ENCODE measurements at regions not wholly inside any gene's neighbourhood (a gene's known extent, or its start where the extent isn't known, plus 50 kb on each side); places are given as distances from the start of the nearest gene placed in this dataset.

DNA sequence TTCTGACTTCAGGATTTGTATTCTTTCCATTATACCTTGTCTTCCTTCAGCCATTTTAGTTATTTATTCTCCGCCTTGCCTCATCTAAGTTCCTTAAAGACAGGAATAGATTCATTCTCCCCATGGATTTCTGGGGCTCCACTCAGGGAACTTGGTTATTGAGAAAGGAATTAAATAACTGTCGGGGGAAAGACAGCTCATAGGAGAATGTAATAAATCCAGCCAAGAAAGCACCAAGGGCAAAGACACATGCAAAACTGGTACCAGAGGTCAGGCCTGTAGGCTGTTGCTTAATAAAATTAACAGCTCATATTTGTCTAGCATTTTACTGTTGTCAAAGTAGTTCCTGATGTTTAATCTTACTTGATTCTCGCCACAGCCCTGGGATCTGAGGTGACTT is 357.2 kb downstream of the TMEM38B start:
- DNase-seq (ENCODE audit: low read depth in 3 of 3): no peak

DNA sequence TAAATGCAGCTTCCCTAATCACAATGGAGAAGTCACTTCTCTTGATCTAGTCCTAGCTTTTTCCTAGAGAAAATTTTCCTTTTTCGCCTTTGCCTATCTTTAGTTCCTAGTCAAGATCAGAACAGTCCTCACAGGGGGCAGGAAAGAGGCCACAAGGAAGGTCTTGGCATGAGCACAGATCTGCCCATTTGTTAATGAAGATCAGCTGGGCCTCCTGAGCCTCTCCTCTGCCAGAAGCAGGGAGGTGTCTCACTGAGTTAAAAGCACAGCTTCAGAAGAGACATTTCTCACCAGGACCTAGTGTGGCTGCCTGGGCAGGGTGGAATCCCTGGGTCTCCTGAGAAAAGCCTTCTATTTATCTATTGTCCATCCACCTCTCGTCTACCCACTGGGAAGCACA is 357.8 kb downstream of the TMEM38B start:
- DNase-seq (ENCODE audit: low read depth in 3 of 3): no peak

DNA sequence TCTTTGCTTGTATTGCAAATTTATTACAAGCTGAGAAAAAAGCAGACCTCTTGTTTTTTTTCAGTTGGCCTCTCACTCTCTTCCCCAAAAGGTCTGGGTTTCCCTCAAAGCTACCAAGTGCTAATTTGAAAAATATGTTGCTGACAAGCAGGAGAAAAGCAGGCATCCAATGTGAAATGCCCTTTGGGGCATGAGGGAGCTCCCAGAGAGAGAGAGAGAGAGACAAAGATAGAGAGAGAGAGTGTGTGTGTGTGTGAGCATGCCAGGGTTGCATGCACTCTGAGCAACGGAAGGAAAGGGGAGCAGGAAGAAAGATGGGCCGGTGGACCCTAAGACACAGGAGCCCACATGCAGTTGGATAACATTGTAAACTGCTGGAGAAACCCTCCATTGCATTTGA is 358.4 kb downstream of the TMEM38B start:
- DNase-seq (ENCODE audit: low read depth in 3 of 3): no peak

DNA sequence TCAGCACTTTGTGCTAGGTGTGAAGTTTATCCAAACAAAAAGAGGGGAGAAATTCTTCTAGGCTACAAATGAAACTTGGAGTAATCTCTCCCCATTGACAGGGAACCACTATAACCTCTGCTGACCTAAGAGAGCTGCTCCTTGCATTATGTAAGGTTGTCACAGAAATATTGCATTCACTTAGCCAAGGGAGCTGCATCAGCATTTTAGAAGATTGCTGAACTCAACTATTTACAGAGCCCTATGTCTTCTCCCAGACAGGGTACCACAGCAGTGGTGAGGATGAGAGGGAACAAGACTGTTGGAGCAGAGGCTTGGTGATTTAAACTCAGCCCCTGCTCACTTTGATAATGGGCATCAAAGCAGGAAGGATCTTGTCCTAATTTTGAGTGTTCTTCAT is 362.0 kb downstream of the TMEM38B start:
- no peak for DNase-seq (ENCODE audit: low read depth in 3 of 3)

DNA sequence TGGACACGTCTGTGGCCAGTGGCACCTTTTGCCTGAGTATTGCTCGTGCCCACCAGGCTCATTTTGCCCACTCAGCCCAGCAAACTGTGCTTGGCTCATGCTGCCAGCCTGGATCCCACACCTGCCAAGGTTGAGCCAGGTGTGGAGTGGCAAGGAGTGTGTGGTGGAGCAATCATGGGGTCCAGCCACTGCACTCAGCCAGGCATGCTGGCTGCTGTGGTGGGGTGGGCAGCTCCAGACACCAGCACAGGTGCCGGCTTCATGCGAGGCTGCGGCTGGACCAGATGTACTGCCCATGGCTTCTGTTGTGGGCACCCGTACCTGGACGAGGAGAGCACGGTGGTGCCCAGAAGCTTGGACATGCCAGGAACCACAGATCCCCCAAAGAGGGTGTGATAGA is 364.1 kb downstream of the TMEM38B start:
- DNase-seq (ENCODE audit: low read depth in 3 of 3): no peak

DNA sequence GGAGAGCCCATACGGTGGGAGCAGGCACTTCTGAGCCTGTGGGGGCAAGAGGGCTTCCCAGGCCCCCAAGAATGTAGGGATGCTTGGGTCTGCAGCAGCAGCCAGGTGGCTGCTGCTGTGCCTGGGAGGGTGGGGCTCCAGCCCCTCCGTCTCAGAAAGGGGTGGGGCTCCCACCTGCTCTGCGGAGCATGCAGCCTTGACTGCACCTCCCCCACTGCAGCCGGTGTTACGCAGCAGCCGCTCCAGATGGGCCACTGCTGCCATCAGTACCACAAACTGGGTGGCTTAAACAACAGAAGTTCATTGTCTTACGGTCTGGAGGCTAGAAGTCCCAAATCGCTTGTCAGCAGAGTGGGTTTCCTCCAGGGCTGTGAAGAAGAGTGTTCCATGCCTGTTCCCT is 365.5 kb downstream of the TMEM38B start:
- no peak for DNase-seq (ENCODE audit: low read depth in 3 of 3)

DNA sequence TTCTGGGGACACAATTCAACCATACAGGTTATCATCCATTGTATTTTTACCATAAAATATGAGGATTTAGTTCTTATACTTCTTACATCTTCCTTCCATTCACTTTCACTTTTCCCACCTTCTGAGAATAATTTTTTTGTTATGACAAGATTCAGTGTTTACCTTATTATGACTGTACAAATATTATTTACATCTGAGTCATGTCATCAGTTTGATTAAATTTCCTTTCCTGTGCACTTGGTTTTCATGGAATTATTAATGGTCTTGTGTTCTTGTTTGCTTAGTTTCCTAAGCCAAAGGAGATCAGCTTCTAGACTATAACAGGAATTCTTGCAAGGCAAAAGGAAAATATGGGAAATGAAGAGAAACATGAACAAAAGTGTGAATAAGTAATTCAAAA is 366.5 kb downstream of the TMEM38B start:
- no peak for DNase-seq (ENCODE audit: low read depth in 3 of 3)

DNA sequence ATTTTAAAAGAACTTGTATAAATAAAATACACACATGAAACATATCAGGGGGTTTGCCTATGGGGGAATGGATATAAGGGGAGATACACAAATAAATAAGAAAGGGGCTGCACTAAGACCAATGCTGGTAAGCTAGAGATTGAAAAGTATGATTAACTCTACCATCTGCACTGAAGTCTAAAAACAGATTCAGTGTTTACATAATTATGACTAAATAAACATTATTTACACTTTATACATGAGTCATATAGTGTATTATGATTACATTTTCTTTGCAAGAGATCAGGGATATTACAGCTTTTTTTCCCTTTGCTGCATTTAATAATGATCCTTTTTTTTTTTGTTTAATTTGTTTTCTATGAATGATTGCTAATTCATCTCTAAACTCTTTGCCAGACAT is 367.9 kb downstream of the TMEM38B start:
- no peak for DNase-seq (ENCODE audit: low read depth in 3 of 3)

DNA sequence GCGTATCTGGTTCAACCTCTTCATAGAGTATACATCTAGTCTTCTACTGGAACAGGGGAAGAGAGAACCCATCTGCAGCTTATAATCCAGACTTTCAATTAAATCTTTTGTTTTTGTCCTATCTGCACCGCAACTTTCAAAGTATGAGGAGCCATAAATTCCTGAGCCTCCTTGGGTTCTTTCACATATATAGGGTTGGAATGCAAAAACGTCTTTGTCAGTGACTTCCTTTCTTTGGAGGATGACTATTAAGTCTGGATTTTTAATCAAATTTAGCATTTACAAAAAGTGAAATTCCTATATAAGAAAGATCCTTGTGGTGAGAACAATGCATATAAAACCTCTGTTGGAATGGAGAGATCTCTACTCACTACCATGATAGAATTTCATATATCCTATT is 370.8 kb downstream of the TMEM38B start:
- DNase-seq (ENCODE audit: low read depth in 3 of 3): no peak

DNA sequence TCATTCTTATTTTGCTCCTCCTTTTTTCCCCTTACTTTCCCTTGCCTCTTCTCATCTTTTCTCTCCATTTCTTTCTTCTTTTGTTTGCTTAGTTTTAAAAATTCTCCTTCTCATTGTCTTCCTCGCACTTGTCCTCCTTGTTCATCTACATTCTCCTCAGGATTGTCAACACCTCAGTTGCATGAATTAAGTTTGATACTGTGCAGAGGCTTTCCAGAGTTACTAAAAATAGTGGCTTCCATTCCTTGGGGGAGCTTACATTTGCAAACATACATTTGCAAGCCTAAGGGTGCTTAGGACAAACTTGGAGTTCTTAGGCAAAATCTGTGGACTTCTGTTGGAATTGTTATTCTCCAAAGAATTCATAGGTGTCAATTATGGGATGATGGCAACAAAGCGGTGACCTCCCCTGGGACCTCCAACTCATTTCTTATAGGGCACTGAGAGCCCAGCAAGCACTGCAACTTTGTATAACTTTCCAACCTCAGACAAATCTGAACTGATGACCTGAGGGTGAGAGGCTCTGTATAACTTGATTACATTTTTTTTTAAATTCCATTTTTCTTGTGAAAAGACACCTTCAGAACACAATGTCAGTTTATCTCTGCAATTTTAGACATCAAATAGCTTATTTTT is 371.4 kb downstream of the TMEM38B start:
- DNase-seq (ENCODE audit: low read depth in 3 of 3): no peak

DNA sequence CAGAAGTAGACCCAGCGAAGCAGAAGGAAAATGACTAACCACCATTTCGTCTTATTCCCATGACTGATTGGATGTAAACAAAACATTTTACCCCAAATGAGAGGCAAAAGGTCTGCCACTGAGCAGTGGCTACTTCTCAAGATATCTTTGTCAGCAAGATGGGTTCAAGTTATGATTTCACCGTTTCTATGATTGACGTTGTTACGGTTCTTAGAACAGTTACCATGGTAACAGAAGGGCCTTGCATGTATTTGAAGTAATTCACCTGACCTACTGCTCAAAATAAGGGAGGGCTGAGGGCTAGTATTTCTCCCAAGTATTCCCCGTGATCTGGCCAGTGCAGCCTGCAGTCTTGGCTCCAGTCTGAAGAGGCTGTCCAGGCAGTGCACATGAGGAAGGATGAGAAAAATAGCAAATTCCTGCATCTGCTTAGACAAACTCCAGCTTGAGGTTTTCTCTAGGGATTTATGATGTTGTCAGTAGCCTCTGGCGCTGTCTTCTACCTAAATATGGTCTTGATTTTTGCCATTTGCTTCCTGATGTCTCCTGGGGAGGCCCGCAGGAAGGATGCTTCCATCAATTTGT is 372.7 kb downstream of the TMEM38B start:
- no peak for DNase-seq (ENCODE audit: low read depth in 3 of 3)

DNA sequence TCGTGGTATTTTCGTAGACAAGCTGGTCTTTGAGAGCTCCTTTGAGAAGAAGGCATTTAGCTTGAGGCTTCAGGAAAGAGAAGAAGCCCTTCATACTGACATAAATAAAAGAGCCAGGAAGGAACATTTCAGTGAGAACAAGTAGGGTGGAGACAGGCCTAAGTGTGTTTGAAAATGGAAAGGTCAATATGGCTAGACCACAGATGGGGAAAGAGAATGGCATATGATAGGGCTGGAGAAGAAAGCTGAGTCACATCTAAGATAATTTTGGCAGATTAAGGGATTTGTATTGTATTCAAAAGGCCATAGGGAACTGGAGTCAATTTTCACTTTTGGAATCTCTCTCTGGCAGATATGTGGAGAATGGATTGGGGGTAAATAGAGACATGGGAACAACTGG is 374.9 kb downstream of the TMEM38B start:
- no peak for DNase-seq (ENCODE audit: low read depth in 3 of 3)

DNA sequence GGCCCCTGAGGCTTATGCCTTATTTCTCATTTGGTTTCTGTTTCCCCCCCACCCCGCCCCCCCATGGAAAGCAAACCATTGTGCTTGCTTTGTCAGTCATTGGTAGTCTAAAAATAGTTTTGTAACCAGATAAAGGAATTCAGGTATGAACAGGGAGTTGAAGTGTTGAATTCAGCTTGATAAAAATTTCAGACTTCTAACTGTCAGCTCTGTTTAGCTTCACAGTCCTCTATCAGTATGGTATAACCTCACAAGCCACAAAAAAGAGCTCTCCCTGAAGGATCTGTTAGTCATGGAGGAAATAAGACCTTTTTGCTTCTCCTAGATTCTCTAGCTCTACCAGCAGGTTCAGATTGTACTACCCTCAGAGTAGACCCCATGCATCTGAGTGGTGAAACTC is 378.1 kb downstream of the TMEM38B start:
- no peak for DNase-seq (ENCODE audit: low read depth in 3 of 3)

DNA sequence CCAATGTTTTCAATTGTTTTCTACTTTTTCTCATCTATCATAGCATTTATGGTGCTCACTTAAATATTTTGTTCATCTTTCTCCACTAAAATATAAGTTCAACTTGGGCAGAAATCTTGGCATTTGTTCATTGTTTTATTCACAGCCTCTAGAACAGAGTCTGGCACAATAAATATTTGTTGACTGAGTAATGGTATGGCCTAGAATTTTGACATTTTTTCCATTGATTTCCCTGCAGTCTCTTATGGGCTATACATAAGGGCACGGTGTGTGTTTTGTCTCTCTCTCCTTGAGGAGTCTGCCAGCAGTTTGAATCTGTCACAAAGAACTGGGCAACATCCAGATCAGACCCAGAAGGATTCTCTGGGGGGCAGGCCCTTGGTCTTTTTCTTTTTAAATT is 379.7 kb downstream of the TMEM38B start:
- DNase-seq (ENCODE audit: low read depth in 3 of 3): no peak

DNA sequence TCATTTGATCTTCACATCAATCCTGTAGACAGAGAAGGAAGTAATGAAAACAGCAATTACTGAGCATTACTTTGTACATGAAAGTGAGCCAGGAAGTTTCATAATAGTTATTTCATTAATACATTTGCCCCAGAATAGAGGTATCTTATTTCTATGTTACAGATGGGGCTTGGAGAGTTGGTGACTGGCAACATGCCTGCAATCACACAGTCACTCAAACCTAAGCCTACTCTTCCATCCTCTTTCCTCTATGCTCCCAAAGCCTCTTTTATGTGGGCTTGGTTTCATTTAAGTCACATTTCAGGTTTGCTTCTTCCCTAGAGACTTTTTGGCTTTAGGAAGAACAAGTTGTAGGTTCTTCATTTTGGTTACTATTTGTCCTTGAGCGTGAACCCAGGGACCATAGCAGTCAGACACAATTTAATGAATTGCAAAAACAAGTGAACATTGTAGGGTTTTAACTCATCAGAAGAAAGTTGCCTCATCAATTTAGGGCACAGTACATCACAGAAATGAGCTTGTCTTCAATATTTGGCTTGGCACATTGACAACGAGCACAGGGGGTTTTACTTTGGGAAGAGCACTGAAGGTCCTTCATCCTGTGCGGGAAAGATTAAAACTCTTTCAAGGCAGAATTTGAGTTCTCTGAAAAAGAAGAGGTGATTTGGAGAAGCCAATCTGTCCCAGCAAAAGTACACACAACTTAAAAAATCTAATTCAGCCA is 381.1 kb downstream of the TMEM38B start:
- DNase-seq (ENCODE audit: low read depth in 3 of 3): no peak

DNA sequence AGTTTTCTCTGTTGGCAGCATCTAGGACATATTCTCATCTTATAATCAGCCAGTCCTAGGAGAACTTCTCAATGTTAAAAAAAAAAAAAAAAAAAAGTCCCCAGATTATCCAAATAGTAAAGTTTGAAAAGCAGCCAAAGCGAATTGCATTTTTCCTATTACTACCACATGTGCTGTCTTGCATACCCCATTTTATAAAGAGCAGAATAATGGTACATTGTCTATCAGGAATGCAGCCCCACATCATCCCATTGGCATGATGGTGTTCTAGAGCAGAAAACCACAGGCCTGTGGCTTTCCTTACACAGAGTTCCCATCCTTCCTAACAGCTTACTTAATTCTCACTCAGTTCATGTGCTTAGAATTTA is 381.6 kb downstream of the TMEM38B start:
- no peak for DNase-seq (ENCODE audit: low read depth in 3 of 3)

DNA sequence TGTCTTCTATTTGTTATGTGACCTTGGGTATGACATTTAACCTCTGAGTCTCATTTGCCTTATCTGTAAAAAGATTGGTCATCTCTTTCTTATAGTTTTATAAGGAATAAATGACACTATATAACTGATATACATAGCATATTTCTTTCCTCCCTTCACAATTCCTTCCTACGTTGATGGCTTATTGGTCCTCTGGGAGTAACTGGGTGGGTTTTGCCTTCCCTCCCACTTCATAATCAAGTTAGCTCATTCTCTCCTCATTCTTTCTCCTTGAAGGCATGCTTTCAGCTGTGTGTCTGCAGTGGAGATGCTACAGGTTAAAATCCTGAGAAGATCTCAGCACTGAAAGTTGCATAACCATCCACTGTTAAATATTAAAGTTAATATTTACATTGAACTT is 382.4 kb downstream of the TMEM38B start:
- DNase-seq (ENCODE audit: low read depth in 3 of 3): no peak

DNA sequence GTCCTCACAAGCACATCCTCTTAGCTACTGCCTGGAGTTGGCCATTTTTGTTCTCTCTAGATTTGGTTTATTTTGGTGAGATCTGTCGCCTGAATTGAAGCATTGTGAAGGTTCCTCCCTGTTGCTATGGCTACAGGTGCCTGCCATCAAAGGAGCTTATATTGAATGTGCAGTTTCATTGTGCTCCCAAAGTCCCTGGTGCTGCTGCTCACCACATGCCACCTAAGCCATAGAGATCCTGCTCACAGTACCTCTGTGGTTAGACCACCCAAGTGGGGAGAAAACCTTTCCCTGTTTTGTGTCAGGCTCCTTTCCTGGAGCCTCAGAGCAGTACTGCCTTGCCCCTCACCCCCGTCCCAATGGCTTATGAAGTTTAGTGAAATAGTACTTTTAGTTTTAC is 383.4 kb downstream of the TMEM38B start:
- DNase-seq (ENCODE audit: low read depth in 3 of 3): no peak

DNA sequence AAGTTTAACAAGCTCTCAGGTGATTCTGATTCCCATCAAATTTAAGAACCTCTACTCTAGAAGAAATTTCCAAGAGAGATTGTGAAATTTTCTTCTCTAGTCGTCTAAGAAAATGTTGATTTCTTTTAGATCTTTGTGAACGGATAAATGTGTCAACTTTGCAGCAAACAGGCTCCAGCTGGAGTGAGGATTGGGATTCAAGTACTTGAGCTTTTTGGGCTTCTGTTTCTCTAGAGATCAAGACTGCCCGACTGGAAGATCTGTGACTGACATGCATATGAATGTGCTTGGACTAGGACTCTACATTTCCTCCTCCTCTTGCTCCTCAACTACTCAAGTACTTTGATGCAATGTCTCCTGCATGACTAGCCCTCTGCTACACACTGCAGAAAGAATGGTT is 388.3 kb downstream of the TMEM38B start:
- no peak for DNase-seq (ENCODE audit: low read depth in 3 of 3)

DNA sequence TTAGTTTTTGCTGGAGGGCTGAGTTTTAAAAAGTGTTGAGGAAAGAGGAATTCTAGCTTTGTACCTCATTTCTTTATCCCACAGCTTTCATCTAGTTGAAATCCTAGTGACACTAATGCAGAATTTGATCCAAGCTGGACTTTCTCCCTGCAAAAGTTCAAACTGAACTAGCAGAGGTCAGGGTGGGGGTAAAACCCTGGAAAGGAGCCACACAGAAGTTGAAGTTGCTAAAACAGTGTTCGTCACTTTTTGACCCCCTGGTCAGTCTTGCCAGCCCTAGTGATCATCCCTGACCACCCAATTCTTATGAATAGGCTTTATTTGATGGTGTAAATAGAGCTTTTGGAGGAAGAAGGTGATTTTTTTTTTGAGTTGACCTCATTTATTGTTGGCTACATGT is 390.4 kb downstream of the TMEM38B start:
- no peak for DNase-seq (ENCODE audit: low read depth in 3 of 3)

DNA sequence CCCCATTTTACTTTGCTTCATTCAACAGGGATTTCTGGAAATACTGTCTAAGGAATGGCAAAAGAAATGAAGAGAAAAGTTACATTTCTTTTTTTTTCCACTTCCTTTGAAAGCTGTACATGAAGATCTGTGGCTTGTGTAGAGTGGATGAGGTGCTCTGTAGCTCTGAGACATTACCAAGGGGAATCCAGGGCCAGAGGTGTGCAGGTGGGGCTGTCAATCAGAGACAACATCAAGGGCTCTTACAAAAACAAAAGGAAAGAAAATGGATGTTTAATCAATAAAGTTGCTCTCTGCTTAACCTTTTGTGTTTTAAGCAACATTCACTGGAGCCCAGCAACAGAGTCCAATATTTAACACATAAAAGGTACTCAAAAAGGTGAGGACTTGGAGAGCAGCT is 391.1 kb downstream of the TMEM38B start:
- no peak for DNase-seq (ENCODE audit: low read depth in 3 of 3)

DNA sequence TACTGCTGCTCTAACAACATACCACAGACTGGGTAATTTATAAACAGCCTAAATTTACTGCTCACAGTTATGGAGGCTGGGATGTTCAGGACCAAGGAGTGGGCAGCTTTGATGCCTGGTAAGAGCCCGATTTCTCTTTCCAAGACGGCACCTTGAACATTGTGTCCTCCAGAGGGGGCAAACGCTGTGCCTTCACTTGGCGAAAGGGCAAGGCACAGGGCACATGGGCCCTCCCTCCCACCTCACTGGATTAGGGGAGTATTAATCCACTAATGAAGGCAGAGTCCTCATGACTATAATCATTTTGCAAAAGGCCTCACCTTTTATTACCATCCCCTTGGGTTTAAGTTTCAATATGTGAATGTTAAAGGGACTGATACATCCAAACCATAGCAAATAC is 397.7 kb downstream of the TMEM38B start:
- DNase-seq (ENCODE audit: low read depth in 3 of 3): no peak

DNA sequence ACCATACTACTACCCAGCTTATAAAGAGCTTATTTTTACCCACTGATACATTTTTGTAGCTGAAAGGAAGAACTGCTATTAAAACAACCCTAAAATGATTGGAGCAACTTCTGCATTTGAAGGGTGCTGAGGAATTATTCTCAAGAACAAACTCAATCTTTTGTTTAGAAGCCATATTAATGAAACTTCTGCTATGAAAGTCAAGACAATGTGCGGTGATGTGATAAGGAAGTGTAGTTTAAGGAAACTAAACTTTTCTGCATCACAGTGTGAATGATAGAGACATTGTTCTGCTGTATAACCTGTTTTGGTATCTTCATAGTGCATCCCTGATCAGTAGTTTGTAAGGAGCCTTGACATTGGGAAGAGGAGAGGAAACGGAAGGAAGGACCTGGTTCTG is 408.5 kb downstream of the TMEM38B start:
- DNase-seq (ENCODE audit: low read depth in 3 of 3): no peak

DNA sequence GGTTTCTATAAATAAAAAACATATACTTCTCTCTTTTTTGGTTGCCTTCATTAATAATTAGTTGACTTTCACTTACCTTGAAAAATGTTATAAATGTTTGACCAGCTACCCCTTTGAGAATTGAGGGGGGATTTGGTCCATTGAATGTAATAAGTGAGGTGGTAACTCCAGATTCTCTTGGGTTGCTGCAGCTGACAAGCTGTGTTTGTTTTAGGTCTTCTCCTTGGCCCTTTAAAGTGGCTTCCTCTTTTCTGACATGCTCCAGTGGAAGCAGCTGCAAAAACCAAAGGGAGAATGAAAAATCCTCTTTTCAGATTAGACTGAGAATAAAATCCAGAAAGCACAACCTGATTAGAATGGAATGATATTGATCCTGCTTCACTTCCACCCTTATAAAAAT is 410.5 kb downstream of the TMEM38B start:
- DNase-seq (ENCODE audit: low read depth in 3 of 3): no peak
